Fibroblast of peridontal ligament (primary cell): ENCODE measurements at regions not wholly inside any gene's neighbourhood (a gene's known extent, or its start where the extent isn't known, plus 50 kb on each side); places are given as distances from the start of the nearest gene placed in this dataset.
A peak's percentile ranks its signal among the peaks of the same experiment; 100 is the strongest.

Experiments
- DNase-seq: peaks from one replicate; pipeline ENCODE4 v3.0.0-alpha.2; 2010; ENCODE audit errors: extremely low read depth

DNA sequence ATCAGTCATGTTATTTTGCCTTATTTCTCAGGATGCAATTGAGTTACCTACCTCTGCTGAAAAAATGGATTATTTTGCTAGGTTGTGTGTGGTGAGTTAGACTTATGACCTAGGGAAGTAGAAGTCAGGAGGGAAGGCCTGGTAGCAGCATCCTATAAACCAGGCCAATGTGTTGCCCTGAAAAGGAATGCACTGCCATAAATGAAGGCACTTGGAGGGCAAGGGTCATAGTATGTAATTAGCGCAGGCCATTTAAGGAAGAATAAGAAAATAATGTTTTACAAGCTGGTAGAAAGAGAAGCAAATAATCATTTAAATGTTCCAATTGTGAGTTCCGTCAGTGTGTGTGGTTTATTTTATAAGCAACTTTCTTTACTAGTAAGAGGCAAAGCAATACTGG lies 698.8 kb downstream of the KCNJ2 start:
- DNase-seq: no peak

DNA sequence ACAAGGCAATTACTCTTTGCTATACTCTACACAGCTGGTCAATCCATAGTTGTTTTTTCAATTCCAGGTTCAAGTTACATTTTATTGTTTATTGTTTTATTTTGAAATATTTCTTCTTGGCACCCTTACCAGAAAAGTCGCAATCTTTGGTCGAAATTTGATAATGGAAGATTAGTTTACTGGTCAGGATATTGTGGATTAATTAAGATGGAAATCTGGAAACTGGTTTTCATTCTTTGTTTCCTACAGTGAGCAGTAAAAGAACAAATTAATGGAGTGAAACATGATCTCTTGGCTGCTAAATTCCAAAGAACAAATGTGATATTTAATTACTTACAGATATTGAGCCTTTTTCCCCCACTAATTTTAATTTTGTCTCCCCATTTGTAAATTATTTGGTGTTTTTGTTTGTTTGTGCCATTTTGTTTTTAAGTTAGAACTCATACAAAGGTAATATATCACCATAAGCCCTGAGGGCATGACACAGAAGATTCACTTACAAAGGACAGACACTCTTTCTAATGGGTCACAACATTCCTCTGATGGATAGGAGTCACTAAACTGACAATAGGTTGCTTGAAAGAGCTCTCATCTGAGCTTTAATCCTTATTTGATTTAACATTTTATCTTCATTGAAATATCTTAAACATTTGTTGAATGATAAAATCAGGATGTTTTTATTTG lies 700.2 kb downstream of the KCNJ2 start:
- DNase-seq: no peak

GRCh38 chr17:70871180-70871818 lies 702.0 kb downstream of the KCNJ2 start:
- peak; percentile 43 for DNase-seq

DNA sequence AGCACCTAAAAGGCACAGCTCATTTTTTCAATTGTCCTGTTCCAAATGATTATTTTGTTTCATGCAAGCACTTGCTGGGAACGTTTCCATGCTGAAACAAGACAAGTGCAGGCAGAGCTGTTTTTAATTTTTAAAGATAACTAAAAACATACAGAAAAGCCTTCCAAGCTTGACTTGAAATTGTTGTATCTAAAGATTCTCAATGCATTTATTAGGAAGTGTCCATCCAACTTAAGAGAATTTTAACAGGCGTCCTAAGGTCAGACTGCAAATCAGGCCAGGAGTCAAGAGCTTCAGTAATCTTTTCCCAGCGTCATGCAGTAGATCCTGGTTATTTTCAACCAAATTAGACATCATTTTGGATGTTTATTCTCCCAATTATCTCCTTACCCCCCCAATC lies 702.8 kb downstream of the KCNJ2 start:
- peak; percentile 31 for DNase-seq

- peak; percentile 67 for DNase-seq
These were observed 706.5 kb downstream of the KCNJ2 start for GRCh38 chr17:70875729-70876310.

DNA sequence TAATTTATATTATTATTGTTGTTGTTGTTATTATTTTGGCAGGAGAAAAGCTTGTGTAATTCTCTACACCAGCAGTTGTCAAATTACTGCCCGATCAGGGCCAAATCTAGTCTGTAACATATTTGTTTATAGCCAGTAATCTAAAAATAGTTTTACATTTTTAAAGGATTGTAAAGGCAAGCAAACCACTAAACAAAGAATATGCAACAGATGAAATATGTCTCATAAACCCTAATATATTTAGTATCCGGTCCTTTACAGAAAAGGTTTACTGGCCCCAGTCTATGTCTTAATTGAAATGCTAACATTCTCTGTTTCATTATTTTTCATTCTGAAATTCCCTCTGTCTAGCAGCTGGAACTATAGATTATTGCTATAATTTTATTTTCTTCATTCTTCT lies 709.5 kb downstream of the KCNJ2 start:
- DNase-seq: no peak

GRCh38 chr17:70879401-70879800 lies 710.1 kb downstream of the KCNJ2 start:
- peak; percentile 65 for DNase-seq

DNA sequence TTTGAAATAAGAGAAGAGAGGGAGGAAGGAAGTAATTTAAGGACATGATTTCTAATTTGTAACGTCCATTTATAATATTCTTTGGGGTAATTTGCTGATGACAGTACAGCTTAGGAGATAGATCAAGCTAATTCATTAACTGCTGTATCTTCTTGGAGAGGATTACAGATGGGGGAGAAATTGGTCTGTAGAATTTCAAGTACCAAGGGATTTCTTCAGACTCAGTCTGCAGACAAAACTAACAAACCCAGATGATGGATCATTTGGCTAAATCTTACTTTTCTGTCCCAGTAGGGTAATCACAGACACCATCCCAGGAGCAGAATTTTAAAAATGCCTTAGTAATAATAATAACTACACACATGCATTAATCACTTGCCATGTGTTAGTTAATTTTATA lies 711.8 kb downstream of the KCNJ2 start:
- DNase-seq: no peak

DNA sequence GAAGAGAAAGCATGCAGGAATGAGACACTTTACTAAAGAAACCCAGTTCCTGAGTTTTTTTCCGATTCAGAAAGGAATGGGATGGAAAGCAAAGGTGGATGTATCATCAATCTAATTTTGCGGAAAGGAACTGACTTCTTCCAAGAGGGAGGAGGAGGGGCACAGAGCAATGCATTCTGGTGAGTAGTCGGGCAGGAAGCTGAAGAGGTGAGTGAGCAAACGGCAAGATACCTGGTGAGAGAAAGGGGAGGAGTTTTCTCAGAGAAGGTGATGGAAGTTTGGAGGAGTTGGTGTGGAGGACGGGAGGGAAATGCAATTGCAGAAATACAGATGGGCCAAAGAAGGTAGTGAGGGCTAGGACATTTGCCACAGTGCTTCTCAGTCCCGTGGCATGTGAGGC lies 713.2 kb downstream of the KCNJ2 start:
- no peak for DNase-seq

DNA sequence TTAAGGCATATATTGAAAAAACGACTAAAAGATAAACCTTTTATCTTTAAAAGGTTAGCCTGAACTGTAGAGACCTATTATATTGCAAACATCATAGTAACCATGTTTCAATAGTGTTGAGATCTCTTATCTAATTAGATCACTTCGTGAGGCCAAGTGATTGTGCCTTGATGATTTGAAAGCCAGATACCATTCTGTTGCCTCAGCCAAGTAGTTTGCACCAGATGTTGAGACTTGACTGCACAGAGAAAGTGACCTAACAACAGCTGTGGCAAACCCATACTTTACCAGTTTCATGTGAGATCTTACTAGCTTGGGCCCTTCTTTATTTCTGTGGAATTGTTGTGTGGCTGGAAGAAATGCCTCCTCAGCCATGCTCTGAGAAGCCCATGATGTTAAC lies 717.3 kb downstream of the KCNJ2 start:
- no peak for DNase-seq

DNA sequence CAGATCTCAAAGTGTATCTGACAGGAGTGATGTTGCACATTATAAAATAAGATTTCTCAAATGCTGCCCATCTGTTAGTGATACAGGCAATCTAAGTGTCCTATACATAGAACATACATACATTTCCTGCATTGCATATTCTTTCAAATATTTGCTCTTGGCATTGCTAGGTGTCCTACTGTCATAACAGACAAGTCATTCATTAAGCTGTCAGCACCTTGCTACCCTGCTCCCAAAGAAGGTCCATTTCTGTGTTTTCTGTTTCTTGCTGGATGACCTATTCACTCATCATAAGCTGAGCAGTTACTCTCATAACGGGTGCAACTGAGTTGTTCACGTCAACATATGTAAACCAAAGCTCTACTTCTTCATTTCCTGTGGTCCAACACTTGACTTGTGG lies 719.0 kb downstream of the KCNJ2 start:
- no peak for DNase-seq

DNA sequence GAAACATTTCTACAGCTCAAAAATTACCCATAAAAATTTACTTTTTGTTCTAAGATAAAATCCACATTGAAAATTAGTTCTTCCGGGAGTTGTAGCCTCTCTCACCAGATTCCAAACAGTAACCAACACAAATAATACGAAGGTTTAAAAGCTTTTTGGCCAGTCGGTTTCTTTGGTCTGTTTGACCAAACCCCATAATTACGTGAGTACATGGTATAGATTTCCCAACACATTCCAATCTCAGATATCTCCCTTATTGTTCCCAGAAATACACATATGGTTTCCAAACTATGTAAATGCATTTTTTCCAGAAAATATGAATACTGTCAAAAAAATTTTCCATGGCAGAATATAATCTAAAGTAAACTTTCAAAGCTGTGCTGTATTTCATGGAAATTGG lies 722.0 kb downstream of the KCNJ2 start:
- peak; percentile 37 for DNase-seq

DNA sequence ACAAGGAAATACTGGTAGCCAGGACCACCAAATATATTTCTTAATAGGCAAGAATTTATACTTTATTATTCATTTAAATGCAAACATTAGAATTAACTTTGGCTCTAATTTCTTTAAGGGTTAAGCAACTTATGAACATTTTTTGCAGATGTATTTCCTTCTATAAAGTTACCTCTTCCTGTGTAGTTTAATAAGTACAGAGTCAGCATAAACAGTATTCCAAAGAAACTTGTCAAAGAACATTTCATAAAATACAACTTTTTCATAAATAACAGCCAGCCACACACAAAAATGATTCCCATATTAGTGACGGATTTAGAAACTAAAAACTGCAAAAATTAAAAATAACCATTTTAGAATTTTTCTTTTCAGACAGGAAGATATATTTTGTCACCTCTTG lies 723.2 kb downstream of the KCNJ2 start:
- DNase-seq: no peak

- DNase-seq: no peak
These were observed 727.5 kb downstream of the KCNJ2 start for GRCh38 chr17:70896843-70897242.

GRCh38 chr17:70897446-70897845 lies 728.1 kb downstream of the KCNJ2 start:
- DNase-seq: no peak

GRCh38 chr17:70901870-70902269 lies 732.5 kb downstream of the KCNJ2 start:
- DNase-seq: no peak

DNA sequence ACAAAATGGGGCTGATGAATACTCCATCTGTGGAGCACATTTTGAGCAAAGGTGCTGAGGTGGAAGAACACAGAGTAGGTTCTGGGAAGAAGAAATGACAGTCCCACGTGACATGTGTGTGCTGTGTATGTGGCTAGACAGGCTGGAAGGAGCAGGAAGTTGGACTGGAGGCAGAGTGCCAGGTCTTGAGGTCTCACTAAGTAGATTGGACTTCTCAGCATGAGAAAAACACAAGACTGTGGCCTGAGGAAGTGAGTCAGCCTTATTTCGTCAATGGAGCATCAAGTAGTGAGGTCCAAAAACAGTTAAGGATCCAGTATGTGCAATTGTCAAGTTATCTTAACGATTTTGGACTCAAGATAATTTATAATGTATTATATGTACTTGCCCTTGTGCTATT lies 736.5 kb downstream of the KCNJ2 start:
- DNase-seq: peak; percentile 99

DNA sequence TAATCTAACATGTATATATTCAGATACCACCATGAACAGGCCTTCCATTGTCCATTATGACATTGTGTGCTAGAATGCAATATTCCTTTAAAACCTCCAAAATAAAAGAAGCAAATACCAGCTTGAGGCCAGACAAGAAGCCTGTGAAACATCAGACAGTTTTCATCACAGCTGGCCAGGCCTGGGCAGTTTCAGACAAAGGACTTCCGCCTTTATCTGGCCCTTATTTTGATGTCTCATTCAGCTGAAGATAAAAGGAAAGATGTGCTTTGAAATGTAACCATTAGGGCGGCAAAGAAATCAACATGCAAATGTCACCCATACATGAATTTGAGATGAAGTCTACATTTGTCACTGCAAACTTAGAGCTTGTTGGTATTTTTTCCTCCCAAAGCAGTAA lies 737.5 kb downstream of the KCNJ2 start:
- peak; percentile 18 for DNase-seq

DNA sequence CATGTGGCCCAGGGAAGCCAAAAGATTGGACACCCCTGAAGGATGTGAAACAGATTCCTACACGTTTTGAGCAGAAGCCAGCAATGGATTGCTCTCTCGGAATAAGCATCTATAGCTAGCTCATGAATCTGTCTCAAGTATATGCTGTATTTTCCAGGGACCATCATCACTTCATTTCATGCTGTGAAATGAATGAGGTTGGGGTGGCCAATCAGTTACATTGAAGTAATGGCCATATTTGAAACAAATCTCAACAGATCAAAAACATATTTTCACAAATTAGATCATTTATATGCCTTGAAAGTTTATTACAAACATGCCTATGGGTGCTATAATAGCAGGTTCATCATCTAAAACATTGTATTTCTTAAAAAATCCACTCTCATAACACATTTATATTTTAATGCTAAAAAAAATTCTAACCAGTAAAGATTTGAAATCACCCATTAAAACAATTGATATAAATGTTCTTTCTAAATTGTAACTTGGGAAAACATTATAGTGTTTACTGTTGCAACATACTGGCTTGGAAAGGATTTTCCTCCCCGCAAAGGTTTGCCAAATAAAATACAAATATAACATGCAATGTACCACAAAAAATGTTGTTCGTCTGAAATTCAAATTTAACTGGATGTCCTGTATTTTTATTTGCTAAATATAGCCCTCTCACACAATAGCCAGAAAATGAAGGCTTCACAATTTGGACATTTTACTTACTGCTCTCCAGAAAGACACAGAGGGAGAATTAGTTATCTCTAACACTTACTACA lies 743.6 kb downstream of the KCNJ2 start:
- peak; percentile 87 for DNase-seq

DNA sequence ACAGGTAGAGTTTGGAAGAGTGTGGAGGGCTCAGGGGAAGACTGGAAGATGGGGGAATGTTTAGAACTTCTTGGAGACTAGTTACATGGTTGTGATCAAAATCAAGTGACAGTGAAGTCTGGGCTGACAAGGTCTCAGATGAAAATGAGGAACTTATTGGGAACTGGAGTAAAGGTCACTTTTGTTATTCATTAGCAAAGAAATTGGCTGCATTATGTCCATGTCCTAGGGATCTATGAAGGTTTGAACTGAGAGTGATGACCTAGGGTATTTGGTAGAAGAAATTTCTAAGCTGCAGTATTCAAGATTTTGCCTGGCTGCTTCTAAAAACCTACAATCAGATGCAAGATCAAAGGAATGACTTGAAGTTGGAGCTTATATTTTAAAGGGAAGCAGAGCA lies 747.1 kb downstream of the KCNJ2 start:
- no peak for DNase-seq

GRCh38 chr17:70919241-70919640 lies 749.9 kb downstream of the KCNJ2 start:
- DNase-seq: no peak

- DNase-seq: no peak
These were observed 751.1 kb downstream of the KCNJ2 start for GRCh38 chr17:70920416-70920815.

- DNase-seq: no peak
These were observed 752.9 kb downstream of the KCNJ2 start for GRCh38 chr17:70922268-70922667.
